GM18909 (cell line): ENCODE measurements at regions not wholly inside any gene's neighbourhood (a gene's known extent, or its start where the extent isn't known, plus 50 kb on each side); places are given as distances from the start of the nearest gene placed in this dataset.

Experiments
- ATAC-seq: cut with Tn5 transposase; IDR thresholded peaks from one replicate; pipeline ENCODE4 v1.9.1; 2021; ENCODE audit warnings: mild to moderate bottlenecking; ENCODE audit not compliant: unreplicated experiment, poor library complexity

DNA sequence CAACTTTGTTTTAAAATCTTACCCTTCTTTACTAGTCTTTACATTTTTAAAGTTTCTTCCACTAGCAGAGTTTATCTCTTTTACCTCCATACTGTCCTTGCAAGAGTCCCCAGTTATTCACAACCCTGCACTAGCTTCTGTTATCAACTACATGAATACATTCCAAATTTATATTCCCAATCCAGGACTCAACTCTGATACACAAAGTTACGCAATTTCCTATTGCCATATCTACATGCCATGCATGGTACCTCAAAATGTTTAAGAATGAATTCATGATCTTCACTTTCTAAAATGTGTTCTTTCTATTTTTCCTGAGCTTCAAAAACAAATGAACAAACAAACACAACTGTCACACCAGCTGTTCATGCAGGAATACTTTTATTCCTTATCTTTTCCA, 668.7 kb downstream of the CDH18 start:
- no peak for ATAC-seq

GRCh38 chr5:19322716-19323485, 665.1 kb downstream of the CDH18 start:
- ATAC-seq, result no peak

GRCh38 chr5:19334278-19334677, 653.7 kb downstream of the CDH18 start:
- no peak for ATAC-seq

- no peak for ATAC-seq
Measured at GRCh38 chr5:19342942-19343341, 645.1 kb downstream of the CDH18 start.

DNA sequence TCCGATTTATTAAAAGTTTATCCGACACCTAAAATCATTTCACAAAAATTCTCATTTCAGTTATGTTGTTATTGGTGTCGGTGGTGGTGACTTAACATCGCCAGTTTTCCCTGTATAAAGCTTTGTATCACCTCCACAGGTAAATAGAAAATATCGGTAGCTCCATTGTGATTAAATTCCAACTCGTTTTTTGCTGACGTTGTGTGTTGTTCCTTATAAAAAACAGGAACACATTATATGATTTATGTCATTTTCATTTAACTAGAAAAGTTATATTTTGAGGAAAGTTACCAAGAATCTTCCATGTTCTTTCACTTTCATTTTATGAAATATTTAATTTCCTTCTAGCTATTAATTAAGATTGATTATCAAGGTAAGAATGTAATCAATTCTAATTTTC, 635.9 kb downstream of the CDH18 start:
- ATAC-seq, result no peak

DNA sequence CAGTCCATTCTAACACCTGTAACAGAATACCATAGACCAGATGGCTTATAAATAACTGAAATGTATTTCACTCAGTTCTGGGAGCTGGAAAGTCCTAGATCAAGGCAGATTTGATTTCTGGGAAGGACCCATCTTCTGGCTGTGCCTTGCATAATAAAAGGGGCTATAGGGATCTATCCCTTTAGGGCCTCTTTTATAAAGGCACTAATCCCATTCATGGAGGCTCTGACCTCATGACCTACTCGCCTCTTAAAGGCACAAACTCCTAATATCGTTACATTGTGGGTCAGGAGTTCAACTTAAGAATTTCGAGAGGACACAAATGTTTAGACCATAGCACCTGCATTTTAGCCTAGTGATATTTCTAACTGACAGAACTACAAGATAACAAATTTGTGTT, 619.0 kb downstream of the CDH18 start:
- ATAC-seq, result no peak

DNA sequence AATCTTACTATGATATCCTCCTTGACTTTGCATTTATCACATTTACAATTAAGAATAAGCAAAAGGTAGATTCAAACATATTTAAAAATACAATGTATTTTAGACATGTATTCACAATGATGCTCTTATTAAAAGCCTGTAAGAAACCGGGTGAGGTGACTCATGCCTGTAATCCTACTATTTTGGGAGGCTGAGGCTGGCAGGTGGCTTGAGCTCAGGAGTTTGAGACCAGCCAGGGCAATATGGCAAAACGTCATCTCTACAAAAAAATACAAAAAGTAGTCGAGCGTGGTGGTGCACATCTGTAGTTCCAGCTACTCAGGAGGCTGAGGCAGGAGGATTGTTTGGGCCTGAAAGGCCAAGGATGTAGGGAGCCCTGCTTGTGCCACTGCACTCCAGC, 618.4 kb downstream of the CDH18 start:
- no peak for ATAC-seq

DNA sequence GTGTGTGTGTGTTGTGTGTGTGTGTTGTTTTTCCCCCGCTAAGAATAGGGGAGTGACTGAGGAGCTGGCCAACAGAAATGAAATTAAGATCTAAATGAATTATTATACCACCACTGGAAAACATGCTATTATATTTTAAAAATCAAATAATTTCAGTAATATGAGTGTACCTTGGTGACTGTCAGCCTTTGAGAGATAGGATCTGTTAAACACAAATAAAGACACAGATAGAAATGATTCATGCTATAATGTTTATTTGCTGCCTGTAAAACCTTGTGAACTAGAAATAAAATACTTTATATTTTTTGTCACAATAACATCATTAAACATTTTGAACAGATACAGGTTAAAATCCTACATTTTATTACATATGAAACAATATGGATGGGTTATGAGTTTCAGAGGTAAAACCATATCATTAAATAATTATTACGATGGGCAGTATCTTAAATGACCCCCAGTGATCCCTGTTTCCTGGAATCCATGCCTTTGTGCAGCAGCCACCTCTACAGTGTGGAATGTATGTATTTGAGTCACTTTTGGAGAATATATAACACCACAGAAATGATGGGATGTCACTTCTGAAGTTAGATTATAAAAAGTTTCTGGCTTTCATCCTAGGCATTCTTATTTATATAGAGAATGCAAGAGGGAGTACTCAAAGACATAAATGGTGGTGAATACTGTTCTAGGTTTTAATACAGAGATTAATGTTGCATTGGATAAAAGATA, 617.2 kb downstream of the CDH18 start:
- ATAC-seq, result no peak

DNA sequence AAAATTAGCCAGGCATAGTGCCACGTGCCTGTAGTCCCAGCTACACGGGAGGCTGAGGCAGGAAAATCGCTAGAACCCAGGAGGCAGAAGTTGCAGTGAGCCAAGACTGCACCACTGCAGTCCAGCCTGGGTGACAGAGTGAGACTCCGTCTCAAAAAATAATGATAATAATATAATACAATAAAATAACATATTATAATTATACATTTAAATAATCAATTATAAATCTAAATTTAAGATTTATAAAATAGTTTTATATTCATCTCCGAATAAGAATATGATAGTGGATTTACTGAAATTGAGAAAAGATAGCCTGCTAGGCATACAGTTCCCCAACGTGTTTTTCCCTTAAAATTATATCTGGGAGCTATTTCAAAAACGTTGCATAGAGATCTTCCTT, 599.6 kb downstream of the CDH18 start:
- ATAC-seq, result no peak

GRCh38 chr5:19401032-19401431, 587.0 kb downstream of the CDH18 start:
- ATAC-seq, result no peak

DNA sequence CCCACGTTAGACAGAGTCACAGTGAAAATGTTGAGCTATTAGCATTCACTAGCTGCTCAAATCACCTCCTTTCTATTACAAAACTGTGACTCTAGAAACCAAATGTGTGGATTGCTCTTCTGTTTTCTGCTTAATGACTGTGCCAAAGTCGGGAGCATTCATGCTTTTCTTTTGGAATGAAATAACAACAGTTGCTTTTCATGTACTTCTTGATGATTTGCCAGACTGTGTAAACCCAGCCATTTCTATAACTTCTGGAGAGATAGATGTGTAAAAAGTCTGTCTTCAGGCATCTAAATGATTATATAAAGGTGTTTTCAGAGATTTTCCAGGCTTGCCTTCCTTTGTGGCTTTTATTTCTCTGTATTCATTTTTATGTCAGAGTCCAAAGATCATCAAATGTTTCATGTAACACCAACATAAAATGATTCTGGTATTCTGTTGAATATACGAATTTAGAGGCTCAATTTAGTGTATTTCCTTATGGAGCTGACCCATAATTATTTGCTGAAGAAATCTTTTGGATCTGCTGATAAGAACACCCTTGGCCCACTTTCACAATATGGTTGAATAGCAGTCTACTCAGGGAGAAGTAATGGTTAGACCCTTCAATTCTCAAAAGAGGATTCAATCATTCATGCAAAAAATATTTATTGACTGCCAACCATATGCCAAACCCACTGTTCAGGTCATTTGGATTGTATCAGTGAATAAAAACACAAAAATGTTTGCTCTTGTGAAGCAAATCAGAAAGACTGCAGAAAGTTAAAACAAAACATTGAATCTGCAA, 581.2 kb downstream of the CDH18 start:
- no peak for ATAC-seq

DNA sequence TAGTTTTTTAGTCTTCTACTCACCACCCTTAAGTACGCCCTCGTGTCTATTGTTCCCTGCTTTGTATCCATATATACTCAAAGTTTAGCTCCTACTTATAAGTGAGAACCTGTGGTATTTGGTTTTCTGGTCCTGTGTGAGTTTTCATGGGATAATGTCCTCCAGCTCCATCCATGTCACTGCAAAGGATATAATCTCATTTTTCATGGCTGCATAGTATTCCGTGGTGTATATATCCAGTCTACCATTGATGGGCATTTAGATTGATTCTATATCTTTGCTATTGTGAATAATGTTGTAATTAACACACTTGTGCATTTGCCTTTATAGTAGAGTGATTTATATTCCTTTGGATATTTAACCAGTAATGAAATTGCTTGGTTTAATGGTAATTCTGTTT, 579.9 kb downstream of the CDH18 start:
- no peak for ATAC-seq

GRCh38 chr5:19411936-19412335, 576.1 kb downstream of the CDH18 start:
- ATAC-seq, result no peak
